Epithelial cell of prostate (primary cell): ENCODE measurements at regions not wholly inside any gene's neighbourhood (a gene's known extent, or its start where the extent isn't known, plus 50 kb on each side); places are given as distances from the start of the nearest gene placed in this dataset.

Experiments
- DNase-seq: peaks from one replicate; pipeline ENCODE4 v3.0.0-alpha.2; 2011; ENCODE audit warnings: low read depth, low spot score
- H3K27ac ChIP-seq: fragments of 450-650 bp; 2 replicates; pipeline ENCODE4 v1.5.1; 2017; ENCODE audit warnings: mild to moderate bottlenecking

- no peak overlapping the region for H3K27ac ChIP-seq
- no peak for DNase-seq
Observed at GRCh38 chr4:123849495-123849894, 452.9 kb downstream of the SPRY1 start.

DNA sequence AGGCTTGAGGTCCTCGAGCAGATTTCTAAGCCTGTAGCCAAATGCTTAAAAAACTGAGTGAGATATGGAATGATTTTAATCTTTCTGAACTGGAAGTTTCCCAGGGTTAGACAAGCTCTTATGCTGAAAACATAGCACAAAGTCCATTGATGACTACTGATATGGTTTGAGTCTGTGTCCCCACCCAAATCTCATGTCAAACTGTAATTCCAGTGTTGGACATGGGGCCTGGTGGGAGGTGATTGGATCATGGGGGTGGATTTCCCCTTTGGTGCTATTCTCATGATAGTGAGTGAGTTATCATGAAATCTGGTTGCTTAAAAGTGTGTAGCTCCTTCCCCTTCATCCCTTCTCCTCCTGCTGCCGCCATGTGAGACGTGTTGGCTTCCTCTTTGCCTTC lies 454.9 kb downstream of the SPRY1 start:
- H3K27ac ChIP-seq: no peak overlapping the region
- DNase-seq: no peak

DNA sequence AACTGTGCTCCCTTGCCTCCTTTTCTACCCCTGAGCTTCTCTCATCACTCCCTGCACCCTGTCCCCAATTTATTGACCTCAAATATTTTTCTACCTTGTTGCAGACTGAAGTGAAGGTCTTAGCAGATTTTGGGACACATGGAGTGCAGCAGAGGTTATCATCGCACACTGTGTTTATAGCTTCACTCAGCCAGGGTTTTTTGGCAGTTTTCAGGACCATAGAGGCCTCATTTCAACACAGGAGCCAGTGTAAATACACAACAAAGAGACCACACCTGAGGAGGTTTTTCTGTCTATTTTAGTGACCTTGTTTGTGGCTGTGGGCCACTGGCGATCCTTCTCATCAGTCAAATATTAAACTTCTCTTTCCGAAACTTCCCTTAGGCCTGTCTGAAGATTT lies 457.1 kb downstream of the SPRY1 start:
- no peak for DNase-seq
- H3K27ac ChIP-seq: no peak overlapping the region

DNA sequence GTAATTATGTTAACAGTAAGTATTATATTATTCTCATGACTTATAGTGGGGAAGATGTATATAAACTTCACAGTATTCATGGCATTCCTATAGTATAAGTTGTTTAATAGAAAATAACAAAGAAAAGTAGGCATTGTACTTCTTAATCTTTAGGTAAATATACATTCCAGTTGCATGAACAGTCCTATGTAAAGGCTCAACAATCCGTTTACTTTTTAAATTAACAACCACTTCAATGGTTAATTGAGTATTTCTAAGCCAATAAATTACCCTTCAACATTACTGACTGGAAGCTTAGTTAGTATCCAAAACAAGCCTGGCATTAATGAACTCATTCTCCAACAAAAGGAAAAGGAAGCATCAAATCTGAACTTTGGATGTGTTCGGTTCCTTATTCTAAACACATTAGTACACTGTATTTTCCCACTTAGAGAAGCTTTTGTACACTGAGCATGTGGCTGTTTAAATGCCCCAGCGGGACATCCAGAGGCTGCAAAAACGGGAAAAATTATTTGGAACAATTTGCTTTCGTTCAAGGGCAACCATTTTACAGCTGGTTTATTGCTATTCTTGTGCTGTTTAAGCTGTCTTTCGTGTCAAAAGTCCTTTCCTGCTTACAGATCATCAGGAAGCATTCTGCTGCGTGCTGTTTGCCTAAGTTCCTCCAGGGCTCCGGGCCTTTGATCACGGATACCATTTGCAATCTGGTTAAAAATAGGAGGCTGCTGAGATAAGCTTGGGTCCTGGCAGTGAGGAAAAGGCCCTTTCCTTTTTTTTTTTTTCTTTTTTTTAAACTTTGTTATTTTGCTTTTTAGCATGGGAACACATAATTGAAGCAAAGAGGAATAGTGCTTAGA lies 460.3 kb downstream of the SPRY1 start:
- H3K27ac ChIP-seq: no peak overlapping the region
- no peak for DNase-seq

DNA sequence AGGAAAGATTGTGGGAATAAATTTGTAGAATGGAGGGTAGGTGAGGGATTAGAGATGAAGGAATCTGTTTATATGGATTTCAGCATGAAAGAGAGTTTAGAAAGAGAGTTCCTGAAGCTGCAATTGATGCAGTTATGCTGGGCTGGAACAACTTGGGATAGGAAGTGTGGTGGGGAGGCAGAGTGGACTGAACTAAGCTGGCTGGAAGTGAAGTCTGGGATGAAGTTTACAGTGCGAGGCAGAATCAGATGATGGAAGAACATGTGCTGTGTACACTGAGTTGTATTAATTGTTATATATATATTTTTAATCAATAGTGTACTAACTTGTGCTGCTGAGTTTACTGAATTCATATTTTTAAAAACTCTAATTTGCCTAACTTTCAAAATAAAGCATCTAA lies 461.9 kb downstream of the SPRY1 start:
- H3K27ac ChIP-seq: no peak overlapping the region
- DNase-seq: no peak

DNA sequence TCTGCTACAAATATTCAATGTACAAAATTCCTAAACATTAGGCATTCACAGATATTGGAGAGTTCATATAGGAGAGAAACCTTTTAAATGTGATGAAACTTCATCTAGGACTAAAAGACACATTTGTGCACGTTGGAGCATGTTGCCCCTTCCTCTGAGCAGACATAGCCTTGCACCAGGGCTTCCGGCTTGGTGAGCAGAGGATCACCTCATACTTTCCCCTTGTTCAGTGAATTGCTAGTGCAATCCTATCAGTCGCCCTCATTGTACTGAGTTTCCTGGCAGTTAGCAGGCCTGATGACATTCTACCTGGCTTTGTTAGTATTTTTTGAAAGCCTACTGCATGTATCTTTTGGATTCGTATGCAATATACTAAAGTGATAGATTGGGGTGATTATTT lies 466.2 kb downstream of the SPRY1 start:
- DNase-seq: no peak

DNA sequence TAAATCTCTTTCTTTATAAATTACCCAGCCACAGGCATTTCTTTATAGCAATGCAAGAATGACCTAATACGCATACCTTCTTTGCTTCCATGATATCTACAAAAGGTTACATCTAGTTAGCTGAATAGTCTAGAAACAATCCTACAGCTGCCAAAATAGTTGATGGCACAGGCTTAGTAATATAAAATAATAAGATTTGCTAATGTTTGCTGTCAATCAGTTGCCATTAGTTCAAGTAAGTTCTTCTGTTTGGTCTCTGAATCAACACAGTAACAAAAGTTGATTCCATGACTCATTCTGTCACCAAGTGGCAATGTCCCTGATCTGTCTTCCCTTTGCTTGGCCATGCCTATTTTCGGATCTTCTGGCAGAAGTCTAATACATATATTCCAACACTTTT lies 470.2 kb downstream of the SPRY1 start:
- no peak for DNase-seq
- no peak overlapping the region for H3K27ac ChIP-seq

More for the DNA sequence above, 466.2 kb downstream of the SPRY1 start:
- H3K27ac ChIP-seq: no peak overlapping the region

DNA sequence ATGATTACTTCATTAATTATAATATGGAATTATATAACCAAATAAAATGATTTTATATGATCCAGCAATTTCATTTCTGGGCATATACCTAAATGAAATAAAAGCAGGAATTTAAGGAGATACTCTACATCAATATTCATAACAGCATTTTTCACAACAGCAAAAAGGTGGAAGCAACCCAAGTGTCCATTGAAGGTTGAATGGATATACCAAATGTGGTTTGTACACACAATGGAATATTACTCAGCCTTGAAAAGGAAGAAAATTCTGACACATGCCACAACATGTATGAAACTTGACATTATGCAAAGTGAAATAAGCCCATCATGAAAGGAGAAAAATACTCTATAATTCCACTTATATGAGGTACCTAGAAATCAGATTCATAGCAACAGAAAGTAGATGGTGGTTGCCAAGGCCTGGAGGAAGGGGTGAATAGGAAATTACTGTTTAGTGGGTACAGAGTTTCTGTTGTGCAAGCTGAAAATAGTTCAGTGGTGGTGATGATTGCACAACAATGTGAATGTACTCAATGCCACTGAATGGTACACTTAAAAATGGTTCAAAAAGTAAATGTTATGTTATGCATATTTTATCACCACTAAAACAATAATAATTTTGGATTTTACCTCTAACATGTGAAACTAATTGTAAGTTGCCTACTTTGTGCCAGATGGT lies 471.5 kb downstream of the SPRY1 start:
- no peak for DNase-seq
- no peak overlapping the region for H3K27ac ChIP-seq

GRCh38 chr4:123869286-123870215 lies 473.0 kb downstream of the SPRY1 start:
- DNase-seq: no peak
- no peak overlapping the region for H3K27ac ChIP-seq

DNA sequence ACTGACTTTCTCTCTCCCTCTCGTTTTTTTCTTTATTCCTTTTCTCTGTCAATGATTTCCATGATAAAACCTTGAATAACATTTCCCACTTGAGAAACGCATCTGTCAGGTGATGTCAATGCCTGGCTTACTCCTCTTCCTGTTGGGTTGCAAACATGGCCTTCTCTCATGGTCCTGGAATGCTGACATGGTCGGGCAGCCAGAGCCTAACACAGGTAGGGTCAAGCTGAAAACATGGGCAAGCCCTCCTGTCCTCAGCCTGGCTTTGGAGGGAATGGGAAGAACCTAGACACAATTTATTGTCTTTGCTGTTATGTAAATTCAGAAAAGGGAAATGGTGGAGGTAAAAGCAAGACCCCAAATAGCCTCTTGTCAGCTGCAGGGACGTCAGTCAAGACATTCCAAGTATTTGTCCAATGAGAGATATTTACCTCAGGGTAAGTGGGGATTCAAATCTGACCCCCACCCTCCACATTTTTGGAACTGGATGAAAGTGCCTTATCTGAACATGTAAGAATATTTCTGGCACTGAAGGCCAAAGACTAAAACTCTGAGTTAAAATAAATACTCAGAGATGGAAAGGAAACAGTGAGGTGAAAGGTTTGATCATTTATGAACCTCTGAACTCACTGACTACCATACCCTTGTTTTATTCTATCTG lies 473.8 kb downstream of the SPRY1 start:
- H3K27ac ChIP-seq: no peak overlapping the region

GRCh38 chr4:123871341-123871740 lies 474.7 kb downstream of the SPRY1 start:
- DNase-seq: no peak
- no peak overlapping the region for H3K27ac ChIP-seq

More for the DNA sequence above, 473.8 kb downstream of the SPRY1 start:
- DNase-seq: no peak

- DNase-seq: no peak
- H3K27ac ChIP-seq: no peak overlapping the region
Observed at GRCh38 chr4:123874063-123874462, 477.5 kb downstream of the SPRY1 start.

GRCh38 chr4:123876143-123876542 lies 479.5 kb downstream of the SPRY1 start:
- DNase-seq: no peak
- no peak overlapping the region for H3K27ac ChIP-seq

DNA sequence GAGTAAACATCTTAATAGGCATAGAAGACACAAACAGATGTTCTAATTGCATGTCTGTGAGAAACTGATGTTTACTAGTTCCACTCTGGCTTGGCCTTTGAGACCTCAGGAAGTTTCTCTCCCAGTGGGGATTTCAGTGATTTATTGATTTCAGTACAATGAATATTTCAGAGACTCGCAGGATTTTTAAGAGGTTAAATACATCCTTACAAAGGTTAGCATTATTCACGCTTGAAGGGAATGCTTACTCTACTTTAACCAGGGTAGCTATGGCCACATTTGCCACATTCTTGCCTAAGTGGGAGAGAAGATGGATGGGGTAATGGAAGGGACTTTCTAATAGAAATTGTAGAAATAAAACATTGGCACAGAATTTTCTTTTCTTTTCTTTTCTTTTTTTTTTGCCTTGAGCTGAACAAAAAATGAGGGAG lies 480.1 kb downstream of the SPRY1 start:
- no peak overlapping the region for H3K27ac ChIP-seq
- no peak for DNase-seq

- no peak for DNase-seq
- H3K27ac ChIP-seq: no peak overlapping the region
Observed at GRCh38 chr4:123877551-123877950, 481.0 kb downstream of the SPRY1 start.

GRCh38 chr4:123878976-123879375 lies 482.4 kb downstream of the SPRY1 start:
- DNase-seq: no peak
- H3K27ac ChIP-seq: no peak overlapping the region

GRCh38 chr4:123880631-123881030 lies 484.0 kb downstream of the SPRY1 start:
- no peak for DNase-seq
- H3K27ac ChIP-seq: no peak overlapping the region

DNA sequence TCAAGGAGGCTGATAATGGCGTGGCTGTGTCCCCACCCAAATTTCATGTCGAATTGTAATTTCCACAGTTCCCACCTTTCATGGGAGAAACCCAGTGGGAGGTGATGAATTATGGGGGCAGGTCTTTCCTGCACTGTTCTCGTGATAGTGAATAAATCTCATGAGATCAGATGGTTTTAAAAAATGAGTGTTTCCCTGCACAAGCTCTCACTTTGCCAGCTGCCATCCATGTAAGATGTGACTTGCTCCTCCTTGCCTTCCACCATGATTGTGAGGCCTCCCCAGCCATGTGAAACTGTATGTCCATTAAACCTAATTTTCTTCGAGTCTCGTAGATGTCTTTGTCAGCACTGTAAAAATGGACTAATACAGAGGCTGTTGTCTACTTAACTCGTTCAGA lies 488.3 kb downstream of the SPRY1 start:
- DNase-seq: no peak
- no peak overlapping the region for H3K27ac ChIP-seq

GRCh38 chr4:123889507-123889906 lies 492.9 kb downstream of the SPRY1 start:
- H3K27ac ChIP-seq: no peak overlapping the region
- no peak for DNase-seq

DNA sequence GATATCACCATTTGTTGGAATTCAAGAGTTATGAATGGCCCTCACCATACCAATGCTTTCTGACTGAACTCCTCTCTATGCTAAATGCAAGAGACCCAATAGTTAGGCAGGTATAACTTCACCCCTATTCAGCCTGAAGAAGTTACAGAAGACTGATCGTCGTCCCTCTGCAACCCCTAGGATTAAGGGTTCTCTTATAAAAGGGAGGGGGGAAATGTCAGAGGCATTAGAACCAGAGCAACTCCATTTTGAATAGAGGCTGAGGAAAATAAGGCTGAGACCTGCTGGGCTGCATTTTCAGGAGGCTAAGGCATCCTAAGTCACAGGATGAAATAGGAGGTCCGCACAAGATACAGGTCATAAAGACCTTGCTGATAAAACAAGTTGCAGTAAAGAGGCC lies 494.3 kb downstream of the SPRY1 start:
- H3K27ac ChIP-seq: no peak overlapping the region
- DNase-seq: no peak
